IPS DF 19.7 (cell line): ENCODE measurements at regions not wholly inside any gene's neighbourhood (a gene's known extent, or its start where the extent isn't known, plus 50 kb on each side); places are given as distances from the start of the nearest gene placed in this dataset.

Experiments
- DNase-seq: peaks from one replicate; pipeline ENCODE4 v3.0.0-alpha.2; 2013; ENCODE audit warnings: low read depth, low spot score

GRCh38 chr6:66662721-66663507 lies 955.9 kb upstream of the EYS start:
- no peak for DNase-seq

- DNase-seq, result no peak
Observed at GRCh38 chr6:66662196-66662595, 955.2 kb upstream of the EYS start.

GRCh38 chr6:66655420-66655819 lies 948.4 kb upstream of the EYS start:
- no peak for DNase-seq

GRCh38 chr6:66638518-66638917 lies 931.5 kb upstream of the EYS start:
- no peak for DNase-seq

GRCh38 chr6:66638099-66638498 lies 931.1 kb upstream of the EYS start:
- no peak for DNase-seq

GRCh38 chr6:66628917-66629316 lies 921.9 kb upstream of the EYS start:
- DNase-seq, result no peak

GRCh38 chr6:66623050-66623449 lies 916.0 kb upstream of the EYS start:
- DNase-seq, result no peak

GRCh38 chr6:66605971-66606370 lies 898.9 kb upstream of the EYS start:
- DNase-seq, result no peak

- no peak for DNase-seq
Observed at GRCh38 chr6:66605011-66605410, 898.0 kb upstream of the EYS start.

- DNase-seq, result no peak
Observed at GRCh38 chr6:66599541-66599940, 892.5 kb upstream of the EYS start.

- DNase-seq, result no peak
Observed at GRCh38 chr6:66578362-66578761, 871.3 kb upstream of the EYS start.

GRCh38 chr6:66568271-66568670 lies 861.2 kb upstream of the EYS start:
- DNase-seq, result no peak

GRCh38 chr6:66561479-66561878 lies 854.5 kb upstream of the EYS start:
- no peak for DNase-seq

- DNase-seq, result no peak
Observed at GRCh38 chr6:66558189-66558588, 851.2 kb upstream of the EYS start.

GRCh38 chr6:66556936-66557335 lies 849.9 kb upstream of the EYS start:
- DNase-seq, result no peak

GRCh38 chr6:66555082-66555481 lies 848.1 kb upstream of the EYS start:
- no peak for DNase-seq

- DNase-seq, result no peak
Observed at GRCh38 chr6:66553441-66553840, 846.4 kb upstream of the EYS start.

GRCh38 chr6:66538551-66539135 lies 831.6 kb upstream of the EYS start:
- DNase-seq, result no peak

- no peak for DNase-seq
Observed at GRCh38 chr6:66533921-66534404, 826.9 kb upstream of the EYS start.

- DNase-seq, result no peak
Observed at GRCh38 chr6:66526061-66526460, 819.0 kb upstream of the EYS start.

GRCh38 chr6:66522864-66523263 lies 815.8 kb upstream of the EYS start:
- no peak for DNase-seq

GRCh38 chr6:66516377-66516776 lies 809.4 kb upstream of the EYS start:
- no peak for DNase-seq

GRCh38 chr6:66508433-66508832 lies 801.4 kb upstream of the EYS start:
- no peak for DNase-seq
